Neural cell (in vitro differentiated cells): ENCODE measurements at regions not wholly inside any gene's neighbourhood (a gene's known extent, or its start where the extent isn't known, plus 50 kb on each side); places are given as distances from the start of the nearest gene placed in this dataset.
"Not testable (repeated sequence)": the region's sequence is repeated elsewhere in the genome, so short reads cannot be mapped to it uniquely, and the experiment has no call there.

ENCODE experiments used
- MXI1 ChIP-seq: fragments of 450-650 bp; conservative IDR thresholded peaks from 2 replicates; pipeline ENCODE4 v1.6.1; 2014; ENCODE audit warnings: antibody characterized with exemption, mild to moderate bottlenecking; ENCODE audit not compliant: poor library complexity, severe bottlenecking
- POLR2AphosphoS5 ChIP-seq: IDR thresholded peaks from 2 replicates; pipeline ENCODE4 v1.6.1; 2012
- SMC3 ChIP-seq: fragments of 450-650 bp; conservative IDR thresholded peaks from 2 replicates; pipeline ENCODE4 v1.6.1; 2014; ENCODE audit warnings: antibody characterized with exemption, mild to moderate bottlenecking, moderate library complexity; ENCODE audit not compliant: poor library complexity
- TAF1 ChIP-seq: IDR thresholded peaks from 2 replicates; pipeline ENCODE4 v1.6.1; 2012; ENCODE audit warnings: low read depth
- TF ChIP-seq, protein P1 (sequence below): fragments of 450-650 bp; IDR thresholded peaks from 2 replicates; pipeline ENCODE4 v1.5.1; 2014; ENCODE audit warnings: antibody characterized with exemption, mild to moderate bottlenecking, moderate library complexity; ENCODE audit not compliant: poor library complexity, severe bottlenecking
- TF ChIP-seq, protein P2 (sequence below): IDR thresholded peaks from 2 replicates; pipeline ENCODE4 v1.6.1; 2012; ENCODE audit warnings: borderline replicate concordance

DNA sequence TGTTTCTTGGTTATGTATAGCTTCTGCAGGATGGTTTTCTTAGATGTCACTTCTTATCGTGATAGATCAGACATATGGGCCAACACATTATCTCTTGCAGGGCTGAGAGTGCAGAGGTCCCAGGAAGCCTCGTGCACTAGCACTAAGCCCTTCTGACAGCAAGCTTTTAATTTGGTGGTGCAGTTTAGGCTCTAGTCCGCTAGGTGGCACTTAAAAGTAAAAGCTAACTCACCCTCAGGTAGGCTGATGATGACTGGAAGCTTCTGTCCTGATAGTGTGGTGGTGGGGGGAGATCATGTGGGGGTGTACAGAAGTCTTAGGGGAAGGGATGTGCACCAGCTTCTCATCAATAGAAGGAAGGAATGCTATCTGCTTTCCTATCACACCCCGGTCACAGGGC lies 142.0 kb downstream of the SPIN4 start:
- not testable (repeated sequence) for TF ChIP-seq TAF1, MXI1, SMC3, POLR2AphosphoS5
- TF ChIP-seq, protein P1, sequence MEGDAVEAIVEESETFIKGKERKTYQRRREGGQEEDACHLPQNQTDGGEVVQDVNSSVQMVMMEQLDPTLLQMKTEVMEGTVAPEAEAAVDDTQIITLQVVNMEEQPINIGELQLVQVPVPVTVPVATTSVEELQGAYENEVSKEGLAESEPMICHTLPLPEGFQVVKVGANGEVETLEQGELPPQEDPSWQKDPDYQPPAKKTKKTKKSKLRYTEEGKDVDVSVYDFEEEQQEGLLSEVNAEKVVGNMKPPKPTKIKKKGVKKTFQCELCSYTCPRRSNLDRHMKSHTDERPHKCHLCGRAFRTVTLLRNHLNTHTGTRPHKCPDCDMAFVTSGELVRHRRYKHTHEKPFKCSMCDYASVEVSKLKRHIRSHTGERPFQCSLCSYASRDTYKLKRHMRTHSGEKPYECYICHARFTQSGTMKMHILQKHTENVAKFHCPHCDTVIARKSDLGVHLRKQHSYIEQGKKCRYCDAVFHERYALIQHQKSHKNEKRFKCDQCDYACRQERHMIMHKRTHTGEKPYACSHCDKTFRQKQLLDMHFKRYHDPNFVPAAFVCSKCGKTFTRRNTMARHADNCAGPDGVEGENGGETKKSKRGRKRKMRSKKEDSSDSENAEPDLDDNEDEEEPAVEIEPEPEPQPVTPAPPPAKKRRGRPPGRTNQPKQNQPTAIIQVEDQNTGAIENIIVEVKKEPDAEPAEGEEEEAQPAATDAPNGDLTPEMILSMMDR: not testable (repeated sequence)
- TF ChIP-seq, protein P2, sequence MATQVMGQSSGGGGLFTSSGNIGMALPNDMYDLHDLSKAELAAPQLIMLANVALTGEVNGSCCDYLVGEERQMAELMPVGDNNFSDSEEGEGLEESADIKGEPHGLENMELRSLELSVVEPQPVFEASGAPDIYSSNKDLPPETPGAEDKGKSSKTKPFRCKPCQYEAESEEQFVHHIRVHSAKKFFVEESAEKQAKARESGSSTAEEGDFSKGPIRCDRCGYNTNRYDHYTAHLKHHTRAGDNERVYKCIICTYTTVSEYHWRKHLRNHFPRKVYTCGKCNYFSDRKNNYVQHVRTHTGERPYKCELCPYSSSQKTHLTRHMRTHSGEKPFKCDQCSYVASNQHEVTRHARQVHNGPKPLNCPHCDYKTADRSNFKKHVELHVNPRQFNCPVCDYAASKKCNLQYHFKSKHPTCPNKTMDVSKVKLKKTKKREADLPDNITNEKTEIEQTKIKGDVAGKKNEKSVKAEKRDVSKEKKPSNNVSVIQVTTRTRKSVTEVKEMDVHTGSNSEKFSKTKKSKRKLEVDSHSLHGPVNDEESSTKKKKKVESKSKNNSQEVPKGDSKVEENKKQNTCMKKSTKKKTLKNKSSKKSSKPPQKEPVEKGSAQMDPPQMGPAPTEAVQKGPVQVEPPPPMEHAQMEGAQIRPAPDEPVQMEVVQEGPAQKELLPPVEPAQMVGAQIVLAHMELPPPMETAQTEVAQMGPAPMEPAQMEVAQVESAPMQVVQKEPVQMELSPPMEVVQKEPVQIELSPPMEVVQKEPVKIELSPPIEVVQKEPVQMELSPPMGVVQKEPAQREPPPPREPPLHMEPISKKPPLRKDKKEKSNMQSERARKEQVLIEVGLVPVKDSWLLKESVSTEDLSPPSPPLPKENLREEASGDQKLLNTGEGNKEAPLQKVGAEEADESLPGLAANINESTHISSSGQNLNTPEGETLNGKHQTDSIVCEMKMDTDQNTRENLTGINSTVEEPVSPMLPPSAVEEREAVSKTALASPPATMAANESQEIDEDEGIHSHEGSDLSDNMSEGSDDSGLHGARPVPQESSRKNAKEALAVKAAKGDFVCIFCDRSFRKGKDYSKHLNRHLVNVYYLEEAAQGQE: not testable (repeated sequence)
